Fibroblast of skin of abdomen (primary cell): ENCODE measurements at regions not wholly inside any gene's neighbourhood (a gene's known extent, or its start where the extent isn't known, plus 50 kb on each side); places are given as distances from the start of the nearest gene placed in this dataset.

Experiments
- DNase-seq: peaks from one replicate; pipeline ENCODE4 v3.0.0-alpha.2; 2013

DNA sequence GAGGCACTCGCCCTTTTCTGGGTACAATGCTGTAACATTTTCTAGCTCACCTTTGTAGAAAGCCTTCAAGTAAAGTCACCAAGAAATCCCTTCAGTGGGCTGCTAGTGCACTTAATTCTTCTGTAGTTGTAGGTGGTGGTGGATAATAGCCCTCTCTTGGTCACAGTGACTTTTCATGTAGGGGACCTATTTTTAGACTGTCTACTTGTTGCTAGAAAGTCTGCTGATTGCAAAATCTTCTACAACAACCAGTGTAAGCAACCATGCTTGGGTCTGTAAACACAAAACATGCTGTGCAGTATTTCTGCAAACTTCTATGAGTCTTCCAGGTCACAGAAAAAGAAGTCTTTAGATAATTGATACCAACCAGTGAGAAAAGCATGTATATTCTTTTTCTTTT is 55.6 kb downstream of the PBDC1 start:
- DNase-seq: no peak

GRCh38 chrX:76248901-76249300 is 76.0 kb downstream of the PBDC1 start:
- no peak for DNase-seq

DNA sequence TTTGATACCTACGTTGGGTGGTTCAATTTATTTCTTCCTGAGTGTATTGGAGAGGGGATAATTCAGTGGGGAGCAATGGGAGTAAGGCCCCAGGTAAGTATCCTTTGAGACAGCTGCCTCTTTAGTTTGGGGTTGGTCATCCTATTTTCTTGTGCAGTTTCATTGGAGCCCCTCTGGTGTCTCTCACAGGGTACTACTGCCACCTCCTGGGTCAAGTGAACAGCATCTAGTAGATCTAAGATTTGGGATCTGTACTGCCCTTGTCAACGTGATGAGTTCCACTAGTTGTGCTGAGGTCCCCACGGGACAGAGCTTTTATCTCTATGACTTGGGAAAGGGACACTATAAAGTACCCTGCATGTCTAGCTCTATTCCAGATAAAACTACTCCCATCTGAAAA is 80.6 kb downstream of the PBDC1 start:
- DNase-seq: peak; percentile 24

- peak; percentile 25 for DNase-seq
These were observed 106.1 kb downstream of the PBDC1 start for GRCh38 chrX:76279007-76279406.
